Activated CD4-positive, alpha-beta T cell treated with anti-CD3 and anti-CD28 coated beads for 24 hours (primary cell): ENCODE measurements at regions not wholly inside any gene's neighbourhood (a gene's known extent, or its start where the extent isn't known, plus 50 kb on each side); places are given as distances from the start of the nearest gene placed in this dataset.
"Not testable (repeated sequence)": the region's sequence is repeated elsewhere in the genome, so short reads cannot be mapped to it uniquely, and the experiment has no call there.

Experiments used
- DNase-seq, 2 donors: peaks; one replicate each; pipeline ENCODE4 v3.0.0-alpha.2; 2020; ENCODE audit warnings: low read depth in 2 of 2

DNA sequence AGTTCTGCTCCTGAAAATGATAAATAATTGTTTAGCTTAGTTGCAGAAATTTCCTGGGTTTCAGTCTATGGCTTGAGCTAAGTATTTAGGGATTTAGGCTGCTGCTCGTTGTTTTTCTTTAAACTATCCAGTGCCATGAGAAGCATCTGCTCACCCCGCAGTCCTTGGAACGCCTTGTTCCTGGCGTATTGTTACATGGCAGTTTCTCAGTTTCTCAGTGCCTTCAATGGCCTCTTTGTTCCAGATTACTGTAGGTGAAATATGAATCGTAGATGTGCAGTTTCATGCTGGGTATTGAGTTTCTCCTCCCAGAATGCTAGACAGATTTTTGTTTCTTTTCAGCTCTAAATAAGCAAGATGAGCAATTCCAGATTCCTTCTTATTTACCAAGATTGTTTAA, 269.5 kb upstream of the GBE1 start:
- DNase-seq: no peak

DNA sequence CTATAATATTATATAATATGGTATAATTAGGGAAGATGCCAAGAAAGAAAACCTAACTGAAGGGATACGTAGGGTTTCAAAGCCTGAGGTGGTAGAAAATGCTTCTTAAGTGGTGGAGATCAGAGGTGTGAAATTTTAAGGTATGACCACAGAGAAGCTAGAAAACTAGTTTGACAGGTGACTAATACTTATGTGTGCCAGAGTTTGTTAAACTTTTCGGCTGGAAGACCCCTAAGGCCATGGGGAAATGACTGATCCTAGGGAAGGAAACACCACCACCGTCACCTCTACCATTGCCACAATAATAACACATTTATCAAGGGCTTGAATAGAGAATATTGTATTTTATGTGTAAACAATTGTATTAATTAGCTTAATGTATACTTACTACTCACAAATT, 261.4 kb upstream of the GBE1 start:
- DNase-seq: no peak

DNA sequence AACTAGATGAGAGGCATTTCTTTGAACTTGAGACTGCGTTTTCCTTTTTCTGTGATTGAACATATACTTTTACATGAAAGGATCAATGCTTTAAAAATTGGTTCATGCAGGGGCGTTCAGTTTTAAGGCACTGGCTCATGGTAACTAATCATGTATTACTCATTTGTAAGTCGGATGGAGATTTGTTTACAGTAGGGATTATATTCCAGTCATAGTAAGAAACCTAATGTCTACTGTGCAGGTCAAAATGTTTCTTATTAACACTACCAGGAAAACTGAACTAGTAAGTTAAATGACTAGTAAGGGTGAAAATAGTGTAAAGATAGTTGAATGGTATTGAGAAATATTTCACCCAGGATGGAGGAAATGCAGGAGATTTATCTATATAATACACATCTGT, 258.8 kb upstream of the GBE1 start:
- DNase-seq: no peak

DNA sequence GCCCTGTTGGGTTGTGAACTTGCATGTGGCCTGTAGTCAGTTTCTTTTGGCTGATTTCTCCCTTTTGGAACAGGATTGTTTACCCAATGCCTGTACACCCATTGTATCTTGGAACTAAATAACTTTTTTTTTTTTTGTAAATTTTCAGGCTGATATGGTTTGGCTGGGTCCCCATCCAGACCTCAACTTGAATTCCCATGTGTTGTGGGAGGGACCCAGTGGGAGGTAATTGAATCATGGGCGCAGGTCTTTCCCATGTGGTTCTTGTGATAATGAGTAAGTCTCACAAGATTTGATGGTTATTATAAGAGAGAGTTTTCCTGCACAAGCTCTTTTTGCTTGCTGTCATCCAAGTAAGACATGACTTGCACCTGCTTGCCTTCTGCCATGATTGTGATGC, 253.8 kb upstream of the GBE1 start:
- no peak for DNase-seq

DNA sequence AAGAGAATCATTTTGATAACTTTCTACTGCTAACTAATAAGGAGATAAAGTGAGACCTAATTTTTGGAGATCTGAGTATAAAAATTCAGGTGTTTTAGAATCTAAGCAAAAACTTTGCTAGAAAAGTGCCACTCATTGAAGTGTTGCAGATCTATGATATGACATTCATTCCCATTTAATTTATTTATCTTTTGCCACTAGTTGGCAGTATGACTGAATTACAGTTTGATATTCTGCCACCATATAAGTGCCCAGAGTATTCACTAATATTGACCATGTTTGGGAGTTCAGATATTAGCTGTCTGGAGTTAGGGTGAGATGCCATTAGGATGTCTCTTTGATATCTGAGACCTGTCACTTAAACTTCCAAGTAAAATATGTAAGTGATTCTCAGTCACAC, 251.3 kb upstream of the GBE1 start:
- no peak for DNase-seq

DNA sequence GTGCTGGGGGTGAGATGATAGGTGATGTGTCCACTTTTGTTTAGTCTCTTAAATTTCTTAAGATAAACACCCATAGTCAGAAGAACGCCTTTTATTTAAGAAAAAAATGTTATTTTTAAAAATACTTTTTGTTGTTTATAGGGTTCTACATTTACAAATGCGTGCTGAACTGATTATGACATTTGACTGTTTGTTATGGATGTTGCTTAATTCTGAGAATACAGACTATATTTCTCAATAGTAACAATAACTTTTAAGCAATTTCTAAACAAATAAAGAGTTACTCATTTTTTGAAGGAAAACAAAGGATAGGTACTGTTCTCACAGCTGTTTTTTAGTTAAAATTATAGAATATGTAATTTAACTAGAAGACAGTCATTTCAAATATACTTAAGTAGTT, 249.9 kb upstream of the GBE1 start:
- no peak for DNase-seq

DNA sequence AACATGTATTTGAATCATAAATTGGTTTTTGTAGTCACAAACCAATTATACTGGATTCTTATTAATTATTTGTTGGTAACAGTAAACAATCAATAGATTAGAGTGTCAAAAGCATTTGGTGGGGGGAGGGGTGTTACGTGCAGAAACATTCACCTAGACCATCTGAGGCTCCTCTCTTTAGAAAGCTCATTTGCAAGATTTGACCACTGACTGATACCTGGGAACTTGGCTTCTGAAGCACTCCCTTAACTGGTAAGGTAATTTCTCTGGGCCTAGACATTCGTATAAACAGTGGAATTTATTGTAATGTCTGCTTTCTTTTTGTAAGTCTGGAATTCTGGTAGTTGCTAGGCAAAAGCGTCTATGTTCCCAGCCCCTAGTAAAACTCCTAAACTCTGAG, 243.8 kb upstream of the GBE1 start:
- no peak for DNase-seq

DNA sequence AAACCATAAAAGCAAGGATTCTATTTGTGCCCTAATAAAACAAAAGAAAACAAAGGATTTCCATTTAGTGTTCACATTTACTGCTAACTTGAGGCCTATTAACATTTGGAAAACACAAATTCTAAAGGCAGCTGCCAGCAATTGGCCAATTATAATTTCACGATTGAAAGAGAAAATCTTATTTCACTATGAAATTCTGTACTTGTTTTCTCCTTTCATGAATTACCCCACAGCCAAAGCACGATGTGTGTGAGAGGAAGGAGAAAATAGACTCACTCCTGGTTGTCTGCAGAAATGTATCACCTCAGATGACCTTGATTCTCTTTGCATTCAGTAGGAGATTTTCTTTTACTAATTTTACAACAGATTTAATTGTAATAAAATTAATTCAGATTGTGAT, 242.8 kb upstream of the GBE1 start:
- no peak for DNase-seq

DNA sequence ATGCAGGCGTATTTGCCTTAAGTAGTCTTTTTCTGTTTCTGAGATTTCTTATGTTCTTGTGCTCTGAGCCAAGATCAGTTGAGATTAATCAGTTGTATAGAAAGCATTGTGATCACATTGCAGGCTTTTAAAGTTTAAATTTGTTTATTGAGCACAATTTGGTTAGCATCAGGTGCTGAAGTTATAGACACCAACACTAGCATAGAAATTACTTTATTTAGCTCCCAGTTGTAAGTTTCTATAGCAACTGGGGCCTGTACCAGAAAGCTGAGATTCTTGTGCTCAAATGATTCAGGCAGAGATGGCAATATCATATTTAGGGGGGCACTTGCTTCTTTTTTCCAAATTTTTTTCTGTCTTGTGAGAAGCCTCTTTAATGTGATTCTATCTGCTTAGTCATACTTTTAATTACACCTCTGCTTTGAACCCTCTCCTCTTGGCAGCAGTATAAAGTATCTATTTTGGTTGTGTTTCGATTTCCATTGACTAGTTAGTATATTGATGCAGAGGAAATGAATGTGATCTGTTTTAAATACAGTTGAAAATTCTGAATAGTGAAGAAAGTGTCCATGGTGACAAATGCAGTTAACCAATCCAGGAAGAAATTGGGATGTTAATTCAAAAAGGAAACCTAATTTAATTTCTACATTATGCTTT, 241.7 kb upstream of the GBE1 start:
- DNase-seq: no peak

DNA sequence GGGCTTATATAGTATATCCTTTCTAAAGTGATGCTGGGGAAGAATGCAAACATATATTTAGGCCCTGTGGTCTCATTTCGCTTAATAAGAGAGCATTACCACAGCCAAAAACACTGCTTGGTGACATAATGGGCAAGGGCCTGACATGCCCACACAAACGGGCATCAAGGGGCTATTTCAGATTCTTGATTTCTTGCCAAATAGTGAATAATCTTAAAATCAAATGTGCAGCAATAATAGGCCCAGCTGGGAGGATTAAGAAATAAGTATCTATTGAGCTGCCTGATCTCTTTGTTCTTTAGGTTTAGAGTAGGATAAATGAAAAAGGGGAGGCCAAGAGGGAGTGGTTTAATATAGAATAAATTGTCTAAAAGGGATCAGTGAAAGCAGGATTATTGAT, 241.0 kb upstream of the GBE1 start:
- no peak for DNase-seq

DNA sequence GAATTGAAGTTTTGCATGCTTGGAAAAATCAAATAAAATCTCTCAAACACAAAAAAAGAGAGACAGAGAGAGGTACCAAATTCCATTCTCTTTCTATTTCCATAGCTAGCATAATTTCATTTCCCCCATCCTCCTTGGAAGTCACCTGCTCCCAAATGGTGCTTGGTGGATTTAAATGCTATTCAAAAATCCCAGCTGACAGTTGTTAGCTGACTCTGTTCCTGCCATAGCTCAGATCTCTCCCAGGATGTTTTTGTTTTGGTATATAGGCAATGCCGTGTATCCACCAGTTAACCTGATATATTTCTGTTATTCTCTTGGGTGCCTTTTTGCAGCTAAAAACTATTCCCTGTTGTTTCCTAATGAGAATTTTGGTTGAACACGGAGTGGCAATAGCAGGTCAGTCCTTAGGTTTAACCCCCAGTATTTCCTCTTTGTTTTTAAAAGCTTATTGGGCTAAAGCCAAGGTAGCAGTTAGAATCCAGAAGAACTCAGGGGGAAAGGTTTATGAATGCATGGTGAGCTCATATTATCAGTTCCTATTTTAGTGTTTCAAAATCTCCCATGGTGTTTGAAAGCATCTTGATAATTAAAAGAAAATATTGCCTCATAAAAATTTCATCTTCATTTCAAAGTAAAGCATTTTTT, 240.0 kb upstream of the GBE1 start:
- no peak for DNase-seq

DNA sequence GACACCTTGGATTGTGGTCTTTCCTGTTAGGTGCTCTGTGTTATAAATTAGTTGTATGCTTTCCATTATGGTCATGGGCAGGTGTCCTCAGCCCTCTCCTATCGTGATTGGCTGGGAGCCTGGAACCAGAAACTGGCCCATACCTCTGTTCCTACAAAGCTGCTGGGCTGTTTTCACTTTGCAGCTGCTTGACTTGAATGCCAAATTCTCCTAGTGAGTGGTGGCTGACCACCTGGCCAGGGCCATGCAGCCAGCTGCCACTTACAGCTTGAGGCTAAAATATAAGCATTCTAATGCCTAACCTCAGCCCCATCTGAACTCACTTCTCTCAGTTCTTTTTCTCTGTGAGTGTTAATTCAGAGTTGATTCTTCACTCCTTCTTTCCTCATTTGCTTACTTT, 239.3 kb upstream of the GBE1 start:
- DNase-seq: no peak

DNA sequence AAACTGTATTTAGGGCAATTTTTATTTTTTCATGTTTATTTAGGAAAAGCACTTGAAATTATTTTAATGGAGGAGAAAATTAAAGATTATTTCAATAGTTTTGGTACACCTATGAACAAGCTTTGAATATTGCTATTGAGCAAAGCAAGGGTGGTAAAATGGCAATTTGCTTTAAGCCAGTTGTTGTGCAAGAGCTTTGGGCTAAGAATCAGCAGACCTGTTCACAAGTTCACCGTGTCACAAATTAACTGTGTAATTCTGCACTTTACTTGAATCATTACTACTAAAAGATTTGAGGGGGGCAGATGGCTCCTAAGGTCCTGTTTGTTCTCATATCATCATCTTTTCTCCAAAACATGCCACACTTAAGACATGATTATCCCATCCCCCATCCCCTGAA, 238.9 kb upstream of the GBE1 start:
- no peak for DNase-seq

DNA sequence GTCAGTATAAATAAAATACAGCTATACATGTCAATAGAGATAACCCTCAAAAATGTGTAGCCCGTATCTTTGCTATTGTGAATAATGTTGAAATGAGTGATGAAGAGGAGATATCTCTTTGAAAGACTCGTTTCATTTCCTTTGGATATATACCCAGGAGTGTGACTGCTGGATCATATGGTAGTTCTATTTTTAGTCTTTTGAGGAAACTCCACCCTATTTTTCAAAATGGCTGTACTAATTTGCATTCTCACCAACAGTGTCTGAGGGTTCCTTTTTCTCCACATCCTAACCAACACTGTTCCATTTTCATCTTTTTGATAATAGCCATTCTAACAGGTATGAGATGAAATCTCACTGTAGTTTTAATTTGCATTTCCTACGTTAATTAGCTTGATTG, 237.5 kb upstream of the GBE1 start:
- no peak for DNase-seq

DNA sequence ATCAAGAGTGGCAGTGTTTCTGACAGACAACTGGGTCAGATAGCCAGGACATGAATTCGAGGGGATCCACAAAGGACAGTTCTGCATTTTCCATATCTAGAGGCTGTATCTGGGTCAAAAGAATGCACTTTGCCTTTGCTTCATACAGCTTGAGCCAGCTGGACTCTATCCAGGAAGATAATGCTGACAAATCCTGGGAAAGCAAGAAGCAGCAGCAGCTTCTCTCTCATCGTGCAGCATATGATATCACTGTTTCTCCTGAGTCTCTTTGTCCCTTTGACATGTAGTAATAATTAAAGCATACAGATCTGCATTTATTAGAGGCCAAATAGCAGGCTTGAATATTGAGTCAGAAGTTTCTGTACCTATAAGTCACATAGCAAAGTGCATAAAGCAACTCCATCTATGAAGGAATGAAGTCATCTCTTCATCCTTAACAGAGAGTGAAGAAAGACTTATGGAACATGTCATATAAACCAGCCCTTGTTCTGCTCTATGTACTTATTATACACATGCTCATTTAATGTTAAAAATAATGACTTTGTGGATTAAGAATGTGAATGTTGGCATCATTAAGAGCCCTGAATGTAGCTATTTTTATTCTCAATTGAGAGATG, 236.8 kb upstream of the GBE1 start:
- no peak for DNase-seq

DNA sequence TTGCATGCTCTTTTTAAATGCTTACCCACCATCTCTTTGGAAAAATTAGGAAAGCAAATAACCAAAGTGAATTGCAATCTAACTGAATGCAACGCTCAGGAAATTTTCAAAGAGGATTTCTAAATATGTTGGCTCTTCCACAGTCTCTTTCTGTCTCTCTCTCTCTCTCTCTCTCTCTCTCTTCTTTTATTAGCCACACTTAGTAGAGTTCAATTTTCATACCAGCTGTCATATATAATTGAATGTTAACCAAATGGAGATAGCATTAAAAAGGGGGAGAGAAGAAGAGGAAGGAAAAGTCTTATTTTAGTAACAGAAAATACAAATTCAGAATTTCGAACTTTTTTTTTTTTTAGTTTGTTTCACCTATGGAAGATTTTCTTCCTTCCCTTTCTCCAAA, 235.9 kb upstream of the GBE1 start:
- DNase-seq: no peak

DNA sequence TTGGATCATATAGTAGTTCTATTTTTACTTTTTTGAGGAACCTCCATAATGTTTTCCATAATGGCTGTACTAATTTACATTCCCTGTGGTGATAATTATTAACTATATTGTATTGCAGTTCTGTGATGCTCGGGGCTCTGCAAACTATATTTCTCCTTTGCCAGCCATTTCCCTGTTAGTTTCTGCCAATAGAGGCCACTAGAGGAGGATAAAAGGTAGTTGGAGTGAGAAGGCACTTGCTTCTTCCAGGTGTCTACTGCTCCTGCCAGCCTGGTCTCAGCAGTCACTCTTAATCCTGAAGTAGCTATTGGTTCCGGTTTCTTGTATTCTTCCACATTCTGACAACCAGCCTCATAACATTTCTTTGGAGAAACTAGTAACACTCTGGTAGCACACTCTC, 233.9 kb upstream of the GBE1 start:
- no peak for DNase-seq

DNA sequence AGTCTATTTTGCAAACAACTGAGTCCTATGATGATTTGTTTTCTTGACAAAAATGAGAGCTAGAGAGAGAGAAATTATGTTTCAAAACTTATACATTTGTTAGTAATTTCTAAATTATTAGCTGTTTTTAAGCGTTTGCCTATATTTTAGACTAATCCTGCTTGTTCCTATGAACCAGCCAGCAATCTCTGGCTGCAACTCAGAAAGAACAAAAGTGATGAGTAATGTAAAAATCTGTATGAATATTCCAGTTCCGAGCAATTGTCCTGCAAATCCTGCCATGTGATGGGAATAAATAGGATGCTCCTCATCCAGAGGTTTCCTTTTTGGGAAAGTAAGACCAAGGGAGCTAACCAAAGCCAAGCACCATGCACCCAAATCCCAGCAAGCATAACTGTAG, 228.3 kb upstream of the GBE1 start:
- no peak for DNase-seq

DNA sequence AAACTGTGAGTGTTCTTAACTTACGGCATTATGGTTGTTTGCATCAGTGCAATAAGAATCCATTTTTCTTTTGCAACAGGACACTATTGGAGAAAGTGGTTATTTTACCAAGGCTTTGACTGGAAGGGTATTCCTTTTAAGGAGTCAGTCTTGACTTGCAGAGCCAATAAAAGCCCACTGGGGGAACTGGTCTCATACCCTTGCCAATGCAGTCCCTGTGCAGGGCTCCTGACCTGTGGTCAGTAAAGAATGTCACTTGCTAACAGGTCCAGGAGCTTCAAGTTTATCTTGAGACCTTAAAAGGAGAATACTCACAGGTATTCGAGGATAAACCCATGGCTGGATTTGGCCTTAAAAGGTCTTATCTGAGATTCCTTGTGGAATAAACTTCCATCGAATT, 227.8 kb upstream of the GBE1 start:
- DNase-seq: no peak

DNA sequence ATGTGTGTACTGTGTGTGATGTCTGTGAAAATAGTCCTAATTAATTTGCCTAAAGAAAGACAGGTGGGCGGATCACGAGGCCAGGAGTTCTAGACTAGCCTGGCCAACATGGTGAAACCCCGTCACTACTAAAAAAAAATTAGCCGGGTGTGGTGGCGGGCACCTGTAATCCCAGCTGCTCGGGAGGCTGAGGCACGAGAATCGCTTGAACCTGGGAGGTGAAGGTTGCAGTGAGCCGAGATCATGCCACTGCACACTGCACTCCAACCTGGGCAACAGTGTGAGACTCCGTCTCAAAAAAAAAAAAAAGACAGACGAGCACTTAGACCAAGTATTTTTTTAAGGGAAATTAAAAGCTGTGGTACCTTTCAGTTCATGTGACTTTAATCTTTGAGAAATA, 226.0 kb upstream of the GBE1 start:
- DNase-seq: not testable (repeated sequence)

DNA sequence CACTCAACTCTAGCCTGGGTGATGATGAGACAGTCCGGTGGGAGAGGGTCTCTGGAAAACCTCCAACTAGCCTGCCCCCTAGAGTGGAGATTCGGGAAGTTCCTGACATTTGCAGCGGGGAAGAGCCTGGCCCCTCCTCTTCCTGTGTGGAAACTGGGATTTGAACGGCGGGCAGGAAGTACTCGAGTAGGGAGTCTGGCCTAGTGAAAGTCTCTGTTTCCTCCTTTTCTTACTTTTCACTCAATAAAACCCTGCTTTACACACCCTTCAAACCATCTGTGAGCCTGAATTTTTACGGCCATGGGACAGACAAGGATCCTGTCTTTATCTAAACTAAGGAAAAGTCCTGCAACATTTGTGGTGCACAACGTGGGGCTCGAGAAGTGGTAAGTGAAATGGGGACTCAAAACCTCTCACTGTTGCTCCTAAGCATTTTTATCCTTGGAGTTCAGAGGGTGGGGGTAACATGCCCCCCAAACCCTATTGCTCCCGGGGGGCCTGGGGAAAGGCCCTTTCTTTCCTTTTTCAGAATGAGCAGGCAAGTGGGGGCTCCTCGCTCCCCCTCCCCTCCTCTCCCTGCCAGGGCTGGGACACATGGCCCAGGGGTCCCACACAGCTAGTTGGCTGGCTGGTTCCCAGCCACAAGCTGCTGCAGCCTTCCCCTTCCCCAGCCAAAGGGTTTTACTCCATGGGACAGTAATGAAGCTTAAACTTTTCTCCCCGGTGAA, 224.7 kb upstream of the GBE1 start:
- no peak for DNase-seq

DNA sequence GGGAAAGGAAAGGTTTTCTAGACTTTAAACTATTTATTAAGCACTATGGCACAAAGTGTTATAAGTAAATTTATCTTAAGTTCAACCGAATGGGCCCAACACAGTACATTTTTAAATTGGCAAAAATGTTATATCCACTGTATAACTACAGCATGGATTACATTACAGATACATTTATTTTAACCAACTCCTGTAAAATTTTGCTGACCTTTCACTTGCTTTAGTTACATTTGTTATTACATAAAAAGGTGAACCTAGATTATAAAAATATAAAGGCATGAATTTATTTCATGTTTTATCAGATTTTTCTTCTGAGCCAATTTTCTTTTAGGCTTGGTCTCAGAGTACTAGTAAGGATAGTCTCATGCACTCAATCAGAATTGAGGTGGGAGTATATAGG, 221.9 kb upstream of the GBE1 start:
- DNase-seq: no peak
